HG03521 (cell line): ENCODE measurements at regions not wholly inside any gene's neighbourhood (a gene's known extent, or its start where the extent isn't known, plus 50 kb on each side); places are given as distances from the start of the nearest gene placed in this dataset.
A peak's percentile ranks its signal among the peaks of the same experiment; 100 is the strongest.
"Not testable (repeated sequence)": the region's sequence is repeated elsewhere in the genome, so short reads cannot be mapped to it uniquely, and the experiment has no call there.

ENCODE experiments used
- ATAC-seq: cut with Tn5 transposase; IDR thresholded peaks from one replicate; pipeline ENCODE4 v1.9.1; 2021; ENCODE audit warnings: mild to moderate bottlenecking, moderate library complexity; ENCODE audit not compliant: unreplicated experiment

DNA sequence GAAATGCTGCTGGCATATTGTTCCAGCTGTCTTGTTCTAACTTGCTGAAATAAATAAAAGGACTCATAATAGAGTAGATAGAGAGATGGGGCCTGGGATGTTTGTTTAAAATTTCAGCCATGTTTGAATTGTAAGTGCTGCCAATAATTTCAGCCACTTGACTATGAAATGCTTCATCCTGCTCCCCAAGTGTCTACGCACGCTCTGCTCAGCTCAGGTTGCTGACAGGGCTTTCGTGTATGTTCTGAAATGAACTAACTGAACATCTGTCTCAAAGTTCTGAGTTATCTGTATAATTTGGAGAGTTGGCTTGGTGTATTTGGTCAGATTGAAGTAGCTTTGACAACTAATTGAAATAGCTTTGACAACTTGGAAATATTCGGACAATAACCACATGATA, 387.8 kb downstream of the BMP2 start:
- no peak for ATAC-seq

DNA sequence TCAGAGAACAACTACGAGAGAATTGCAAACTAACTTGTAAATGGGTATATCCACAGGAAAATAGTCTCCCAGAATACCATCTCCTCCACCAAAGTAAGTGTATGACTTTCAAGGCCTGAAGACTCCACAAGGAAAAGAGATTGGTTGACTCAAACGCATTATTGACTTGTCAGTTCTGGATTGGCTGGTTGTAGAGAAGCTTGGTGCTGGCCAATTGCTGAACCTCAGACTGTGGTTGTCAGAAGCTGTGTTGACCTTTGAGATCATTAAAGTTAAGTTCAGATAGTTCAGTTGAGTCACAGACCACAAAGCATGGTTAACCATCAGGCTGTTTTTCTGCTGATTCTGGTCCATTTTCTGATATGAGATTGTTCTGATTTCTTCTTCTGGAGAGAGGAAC, 388.3 kb downstream of the BMP2 start:
- no peak for ATAC-seq

DNA sequence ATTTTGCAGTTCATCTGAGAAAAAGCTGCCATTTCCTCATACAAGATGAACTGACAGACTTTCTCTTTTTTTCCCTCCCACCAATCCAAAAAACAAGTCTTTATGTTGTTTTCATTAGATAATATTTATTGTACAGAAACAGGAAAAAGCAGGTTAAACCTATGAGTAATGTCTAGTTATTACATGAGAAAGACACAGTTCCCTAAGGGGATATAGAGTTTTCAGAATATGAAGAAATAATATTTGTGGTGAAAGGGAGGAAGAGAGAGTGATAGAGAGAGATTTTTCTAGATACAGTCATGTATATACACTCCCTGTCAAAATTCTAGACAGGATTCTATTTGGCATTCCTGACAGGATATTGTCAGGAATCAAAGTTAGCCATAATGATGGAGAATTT, 392.4 kb downstream of the BMP2 start:
- ATAC-seq, result no peak

DNA sequence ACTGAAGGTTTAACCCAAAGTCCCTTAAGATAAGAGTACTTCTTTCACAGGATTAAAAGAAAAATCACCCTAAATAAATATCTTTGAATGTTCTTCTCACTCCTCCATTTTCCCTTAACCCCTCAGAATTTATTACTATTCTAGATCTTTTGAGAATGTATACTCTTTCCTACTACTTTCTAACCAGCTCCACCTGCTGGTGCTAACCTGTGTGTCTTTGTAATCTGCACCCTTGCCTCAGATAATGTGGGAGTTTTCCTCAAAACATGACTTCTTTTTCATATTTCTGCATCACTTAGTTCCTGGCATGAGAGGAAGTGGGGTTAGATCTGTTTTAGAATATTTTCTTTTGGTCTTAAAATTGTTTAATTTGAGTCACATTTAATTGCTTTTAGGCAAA, 394.2 kb downstream of the BMP2 start:
- ATAC-seq, result no peak

DNA sequence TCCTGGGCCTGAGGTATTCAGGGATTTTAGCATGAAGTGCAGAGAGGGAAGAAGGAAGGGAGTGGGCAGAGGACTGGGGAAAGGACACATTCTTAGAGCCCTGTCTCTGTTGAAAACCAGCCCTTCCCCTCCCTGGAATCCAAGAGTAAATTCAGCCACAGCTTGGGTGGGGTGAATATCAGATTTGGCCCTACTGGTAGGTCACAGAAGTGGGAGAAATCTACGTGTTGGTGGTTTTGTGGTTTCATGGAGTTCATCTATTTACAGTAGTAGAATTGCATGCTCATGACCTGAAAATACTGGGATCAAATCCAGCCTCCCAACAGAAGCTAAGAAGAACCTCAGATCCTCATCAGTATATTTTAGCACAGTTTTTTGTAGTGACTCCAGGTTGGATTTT, 404.4 kb downstream of the BMP2 start:
- no peak for ATAC-seq

DNA sequence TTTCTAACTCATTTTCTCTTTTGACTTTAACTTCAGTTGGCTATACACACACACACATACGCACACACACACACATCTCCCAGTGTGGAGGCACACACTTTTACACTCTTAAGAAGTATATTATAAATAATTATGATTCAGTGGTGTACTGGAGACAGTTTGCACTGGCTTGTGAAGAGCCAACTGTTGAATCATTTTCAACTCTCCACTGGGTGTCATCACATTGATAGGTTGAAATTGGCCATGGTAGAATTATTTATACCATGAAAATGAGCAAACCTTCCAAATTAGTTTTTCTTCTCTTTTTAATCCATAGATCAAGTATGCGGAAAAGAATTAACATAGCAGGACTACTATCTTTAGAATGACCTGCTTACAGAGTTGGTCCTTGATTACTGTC, 407.1 kb downstream of the BMP2 start:
- no peak for ATAC-seq

DNA sequence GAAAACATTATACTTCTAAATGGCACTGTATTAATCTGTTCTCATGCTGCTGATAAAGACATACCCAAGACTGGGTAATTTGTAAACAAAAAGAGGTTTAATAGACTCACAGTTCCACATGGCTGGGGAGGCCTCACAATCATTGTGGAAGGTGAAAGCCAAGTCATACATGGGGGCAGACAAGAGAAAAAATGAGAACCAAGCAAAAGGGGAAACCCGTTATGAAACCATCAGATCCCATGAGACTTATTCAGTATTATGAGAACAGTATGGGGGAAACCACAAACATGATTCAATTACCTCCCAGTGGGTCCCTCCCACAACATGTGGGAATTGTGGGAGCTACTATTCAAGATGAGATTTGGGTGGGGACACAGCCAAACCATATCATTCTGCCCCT, 408.3 kb downstream of the BMP2 start:
- ATAC-seq, result not testable (repeated sequence)

DNA sequence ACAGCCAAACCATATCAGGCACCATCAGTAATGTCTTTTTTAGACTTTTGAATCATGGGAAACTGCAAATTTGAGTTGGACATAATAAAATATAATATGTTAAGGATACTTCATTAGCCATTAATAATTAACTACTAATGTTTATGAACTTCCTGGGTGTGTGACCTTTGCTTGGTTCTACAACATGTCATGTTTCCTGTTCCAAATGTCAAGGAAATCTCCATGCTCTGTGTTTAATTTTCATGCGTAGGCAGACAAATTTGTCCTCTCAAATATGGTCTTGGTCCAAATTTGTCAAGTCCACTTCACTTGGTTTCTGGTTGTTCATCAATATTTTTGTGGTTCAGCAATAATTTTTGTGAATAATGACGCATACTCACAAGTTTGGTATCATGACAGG, 410.5 kb downstream of the BMP2 start:
- ATAC-seq, result no peak

DNA sequence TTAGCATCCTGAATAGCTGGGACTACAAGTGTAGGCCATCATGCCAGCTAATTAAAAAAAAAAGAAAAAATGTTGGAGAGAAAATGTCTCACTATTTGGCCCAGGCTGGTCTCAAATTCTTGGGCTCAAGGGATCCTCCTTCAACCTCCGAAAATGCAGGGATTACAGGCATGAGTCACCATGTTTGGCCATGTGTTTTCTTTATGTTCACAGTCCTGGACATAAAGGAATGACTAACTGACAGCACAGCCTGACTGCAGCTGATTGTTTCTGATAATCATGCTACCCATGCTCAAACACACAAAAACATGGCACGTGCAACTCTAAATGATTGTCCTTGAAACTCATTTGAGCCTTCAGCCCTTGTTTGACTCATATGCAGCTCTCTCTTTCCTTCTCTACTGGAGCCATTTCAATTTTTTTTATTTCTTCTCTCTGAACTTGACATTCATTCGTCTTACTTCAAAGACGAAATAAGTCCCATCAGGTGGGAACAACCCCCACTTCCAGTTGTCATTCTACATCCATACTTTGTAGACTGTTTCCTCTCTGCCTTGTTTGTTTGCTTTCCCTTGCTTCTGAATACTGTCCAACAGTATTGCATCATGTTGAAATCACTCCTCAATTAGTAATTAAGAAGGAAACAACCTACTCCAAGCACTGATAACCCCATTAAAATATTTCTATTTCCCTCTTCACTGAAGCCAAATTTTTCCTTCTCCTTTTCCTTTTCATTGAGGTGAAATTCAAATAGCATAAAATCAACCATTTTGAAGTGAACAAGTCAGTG, 413.0 kb downstream of the BMP2 start:
- no peak for ATAC-seq

DNA sequence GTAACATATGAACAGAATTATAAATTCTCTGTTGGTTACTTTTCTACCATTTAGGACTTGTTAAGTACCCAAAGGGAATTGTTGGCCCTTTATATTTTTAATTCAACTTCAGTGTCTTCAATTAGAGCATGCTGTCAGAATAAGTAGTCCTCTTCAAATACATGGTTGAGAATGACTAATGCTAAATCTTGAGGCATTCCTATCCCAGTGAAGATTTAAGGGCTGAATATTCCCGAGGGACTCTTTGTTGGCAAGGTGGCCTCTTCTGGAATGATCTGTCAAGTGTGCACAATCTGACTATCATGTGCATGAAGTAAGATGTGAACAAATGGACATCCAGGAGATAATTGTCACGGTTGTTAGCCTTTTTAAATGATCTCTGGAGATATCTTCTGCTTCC, 421.7 kb downstream of the BMP2 start:
- ATAC-seq, result no peak

DNA sequence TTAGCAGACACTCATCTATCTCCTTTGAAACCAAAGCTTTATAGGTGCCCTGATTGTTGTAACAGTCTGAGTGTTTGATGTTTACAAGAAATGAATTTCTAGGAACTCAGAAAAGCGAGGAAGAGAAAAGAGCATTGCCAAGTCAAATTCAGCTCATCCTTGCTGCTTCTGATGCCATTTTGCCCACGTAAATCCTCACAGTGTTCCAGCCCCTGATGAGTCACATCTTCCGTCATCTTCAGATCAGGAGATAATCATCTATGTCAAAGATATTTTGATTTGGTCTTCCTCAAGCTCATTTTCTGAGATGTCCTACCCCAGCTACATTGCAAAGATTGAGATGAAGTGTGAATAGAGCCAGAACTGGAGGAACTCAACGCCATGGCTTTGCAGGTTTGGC, 426.2 kb downstream of the BMP2 start:
- ATAC-seq, result no peak

DNA sequence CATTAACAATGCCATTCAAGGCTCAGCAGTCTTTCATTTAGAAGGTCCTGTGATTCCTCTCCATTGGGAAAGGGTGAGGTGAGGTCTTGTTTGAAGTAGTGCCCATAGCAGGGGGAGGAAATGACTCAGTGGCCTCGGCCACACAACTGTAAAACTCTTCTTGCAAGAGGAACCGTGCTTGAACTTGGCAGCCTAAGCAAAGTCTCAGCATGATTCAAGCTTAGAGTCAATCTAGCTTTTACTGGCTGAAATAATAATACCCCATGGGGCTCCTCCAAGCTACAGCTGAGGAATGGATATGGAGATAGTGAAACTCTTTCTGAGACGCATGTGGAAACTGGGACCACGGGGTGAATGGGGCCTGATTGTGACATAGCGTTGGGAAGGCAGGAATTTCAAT, 428.2 kb downstream of the BMP2 start:
- ATAC-seq, result no peak

DNA sequence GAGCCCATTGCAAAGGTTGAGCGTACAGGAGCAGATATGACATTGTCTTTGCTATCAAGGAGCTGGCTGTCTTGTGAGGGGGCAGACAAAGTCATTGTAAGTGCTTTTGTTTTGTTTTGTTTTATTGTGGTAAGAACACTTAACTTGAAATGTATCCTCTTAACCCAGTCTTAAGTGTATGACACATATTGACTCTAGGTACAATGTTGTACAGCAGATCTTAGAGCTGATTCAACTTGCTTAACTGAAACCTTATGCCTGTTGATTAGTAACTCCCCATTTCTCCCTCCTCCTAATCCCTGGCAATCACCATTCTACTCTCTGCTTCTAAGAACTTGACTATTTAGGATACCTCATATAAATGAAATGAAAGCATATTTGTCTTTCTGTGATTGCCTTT, 429.0 kb downstream of the BMP2 start:
- no peak for ATAC-seq

DNA sequence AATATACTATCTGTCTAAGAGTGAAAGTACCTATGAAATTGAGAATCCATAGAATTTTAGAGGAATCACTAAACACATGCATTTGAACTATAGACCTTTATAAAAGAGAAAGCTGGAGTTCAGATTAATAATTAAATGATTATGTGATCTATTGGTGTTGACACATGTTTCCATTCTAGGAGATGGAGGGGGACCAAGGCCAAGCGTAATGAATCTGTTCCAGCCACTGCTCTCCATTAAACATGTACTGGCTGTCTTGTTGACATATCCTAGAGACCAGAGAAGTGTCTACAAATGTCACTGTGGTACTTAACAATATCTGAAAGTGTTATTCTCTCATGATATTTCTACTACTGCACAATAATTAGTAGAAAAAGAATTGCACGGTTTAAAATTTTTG, 432.4 kb downstream of the BMP2 start:
- no peak for ATAC-seq

DNA sequence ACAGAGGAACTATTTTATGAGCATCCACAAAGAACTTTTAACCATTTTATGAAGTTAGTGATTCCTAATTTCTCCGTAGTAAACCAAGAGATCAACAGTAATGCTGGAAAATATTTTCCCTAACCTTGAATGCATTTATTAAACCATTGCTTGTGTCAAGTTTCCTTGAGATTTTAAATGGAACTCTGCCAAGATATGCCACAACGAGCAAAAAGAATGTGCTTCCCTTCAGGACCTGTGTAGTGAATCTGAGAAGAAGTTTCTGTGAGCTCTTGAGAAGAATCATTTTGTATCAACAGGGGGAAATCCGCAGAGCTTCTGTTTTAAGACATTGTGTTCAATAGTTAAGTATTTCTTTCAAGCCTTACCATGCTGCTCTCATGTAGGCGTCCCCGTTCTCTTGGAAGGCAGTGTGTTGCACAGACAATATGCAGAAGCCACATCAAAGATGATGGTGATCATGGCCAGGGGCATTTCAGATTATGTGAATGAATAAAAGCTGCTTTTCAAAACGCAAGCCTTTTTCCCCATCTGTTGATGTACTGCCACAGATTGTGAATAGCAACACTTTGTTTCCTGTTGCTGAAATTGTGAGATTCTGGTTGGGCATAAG, 439.8 kb downstream of the BMP2 start:
- ATAC-seq, result no peak

DNA sequence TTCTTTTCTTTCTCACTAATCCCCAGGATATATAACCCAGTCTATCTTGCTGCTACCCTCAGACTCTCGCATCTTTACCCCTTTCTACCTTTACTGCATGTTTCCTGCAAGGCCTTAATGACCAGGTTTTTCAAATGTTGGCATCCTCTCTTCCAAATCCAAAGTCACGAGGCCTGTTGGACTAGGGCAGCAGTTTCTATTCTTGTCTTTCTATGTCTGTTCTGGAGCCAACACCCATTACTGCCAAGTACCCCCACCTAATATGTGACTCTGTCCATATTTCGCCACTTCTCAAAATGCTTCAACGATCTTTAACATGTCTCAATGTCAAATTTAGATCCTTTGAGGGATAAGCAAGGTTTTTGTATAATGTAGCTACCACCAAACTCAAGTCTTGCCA, 443.4 kb downstream of the BMP2 start:
- ATAC-seq, result no peak

DNA sequence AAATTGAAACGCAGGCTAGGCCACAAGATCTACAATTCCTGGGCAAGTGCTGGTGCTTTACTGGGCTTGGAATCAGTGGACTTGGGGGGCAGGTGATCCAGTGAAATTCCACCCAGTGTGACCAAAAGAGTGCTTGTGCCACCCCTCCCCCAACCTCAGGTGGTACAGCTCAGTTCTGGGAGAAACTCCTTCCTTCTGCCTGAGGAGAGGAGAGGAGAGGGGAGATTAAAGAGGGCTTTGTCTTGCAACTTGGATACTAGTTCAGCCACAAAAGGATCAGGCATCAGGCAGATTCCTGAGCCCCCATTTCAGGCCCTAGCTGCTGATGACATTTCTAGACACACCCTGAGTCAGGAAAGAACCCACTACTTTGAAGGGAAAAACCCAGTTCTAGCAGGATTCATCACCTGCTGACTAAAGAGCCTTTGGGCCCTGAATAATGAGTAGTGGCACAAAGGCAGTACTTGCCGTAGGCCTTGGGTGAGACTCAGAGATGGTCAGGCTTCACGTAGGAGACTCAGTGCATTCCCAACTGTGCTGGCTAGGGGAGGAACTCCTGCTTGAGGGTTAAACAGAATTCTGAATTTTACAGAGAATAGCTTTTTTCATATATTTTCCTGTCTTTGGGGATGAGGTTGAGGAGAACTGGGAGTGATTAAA, 446.7 kb downstream of the BMP2 start:
- ATAC-seq, result no peak

DNA sequence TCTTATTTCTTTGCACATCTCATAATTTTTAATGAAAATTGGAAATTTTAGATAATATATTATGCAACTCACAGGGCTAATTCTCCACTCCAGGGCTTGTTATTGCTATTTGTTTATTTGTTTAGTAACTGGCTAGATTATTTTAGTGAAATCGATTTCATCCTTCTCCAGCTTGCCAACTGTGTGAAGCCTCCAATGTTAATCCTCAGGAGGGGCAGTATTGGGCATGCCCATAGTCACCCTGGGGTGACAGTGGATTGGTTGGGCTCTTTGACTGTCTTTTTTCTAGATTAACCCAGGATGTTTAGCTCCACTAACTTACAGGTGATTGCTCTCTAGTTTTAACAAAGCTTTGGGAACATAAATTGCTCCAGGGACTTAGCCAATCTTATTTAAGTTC, 450.1 kb downstream of the BMP2 start:
- no peak for ATAC-seq

DNA sequence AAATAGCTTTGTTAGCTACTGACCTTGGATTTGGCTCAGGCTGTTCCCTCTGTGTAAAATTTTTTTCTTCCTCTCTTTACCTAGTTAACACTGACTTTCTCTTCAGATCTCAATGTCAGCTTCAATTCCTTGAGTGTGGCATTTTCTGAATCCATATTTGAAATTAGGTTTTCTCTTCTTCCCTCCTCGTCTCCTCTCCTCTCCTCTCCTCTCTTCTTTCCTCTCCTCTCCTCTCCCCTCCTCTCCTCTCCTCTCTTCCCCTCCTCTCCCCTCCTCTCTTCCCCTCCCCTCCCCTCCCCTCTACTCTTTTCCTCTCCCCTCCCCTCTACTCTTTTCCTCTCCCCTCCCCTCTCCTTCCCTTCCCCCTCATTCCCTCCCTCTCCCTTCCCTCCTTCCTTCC, 453.3 kb downstream of the BMP2 start:
- no peak for ATAC-seq

DNA sequence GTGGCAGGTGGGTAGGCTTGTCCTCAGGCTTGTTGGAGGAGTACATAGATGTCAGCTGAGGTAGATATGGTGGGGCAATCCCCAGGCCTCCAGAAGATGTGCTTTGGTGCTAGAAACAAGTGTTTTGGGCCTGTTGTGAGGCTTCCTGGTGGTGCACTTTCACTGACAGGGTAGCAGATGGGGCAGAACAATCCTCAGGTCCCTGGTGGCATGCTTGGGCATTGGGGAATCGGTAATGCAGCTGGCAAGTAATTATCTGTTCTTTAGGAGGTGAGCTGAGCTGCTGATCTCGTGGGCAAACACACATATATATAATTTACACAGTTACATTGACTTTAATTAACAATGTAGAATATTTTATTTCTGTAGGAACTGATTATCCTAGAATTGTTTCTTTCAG, 458.7 kb downstream of the BMP2 start:
- no peak for ATAC-seq

DNA sequence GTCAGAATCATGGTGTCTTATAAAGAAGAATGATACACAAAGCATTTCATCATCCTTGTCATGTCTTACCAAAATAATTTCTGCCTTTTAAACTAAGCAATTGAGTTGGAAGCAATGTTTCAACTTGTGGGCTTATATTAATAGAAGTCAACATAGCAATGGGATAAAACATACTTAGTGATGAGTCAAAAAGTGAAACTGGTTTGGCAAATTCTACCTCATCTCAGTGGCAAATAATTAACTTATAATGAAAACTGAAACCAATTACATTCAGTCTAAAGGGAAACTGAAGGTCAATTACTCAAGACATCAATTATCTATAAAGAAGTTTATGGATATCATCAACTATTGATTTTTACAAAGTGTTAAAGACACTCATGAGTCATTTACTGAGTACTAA, 463.8 kb downstream of the BMP2 start:
- ATAC-seq, result peak; percentile 62

DNA sequence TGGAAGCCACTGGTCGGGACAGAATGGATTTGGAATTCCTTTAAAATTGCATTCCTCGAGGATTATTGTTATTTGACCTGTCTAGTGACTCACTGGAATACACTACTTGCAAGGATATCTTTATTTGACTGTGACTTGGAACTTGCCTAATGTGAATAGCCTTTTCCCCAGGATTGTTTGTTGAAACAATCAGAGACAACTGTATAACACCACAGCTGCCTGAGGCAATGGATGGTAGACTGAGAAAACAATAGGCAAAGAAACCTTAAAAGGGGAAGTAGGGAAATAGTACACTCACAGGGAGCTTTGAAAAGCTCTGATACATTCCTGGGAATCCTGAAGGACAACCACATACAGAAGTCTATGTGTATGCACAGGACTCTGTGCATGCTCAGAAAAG, 465.3 kb downstream of the BMP2 start:
- ATAC-seq, result no peak
